Ovary (tissue), 7 donors: ENCODE measurements at regions not wholly inside any gene's neighbourhood (a gene's known extent, or its start where the extent isn't known, plus 50 kb on each side); places are given as distances from the start of the nearest gene placed in this dataset.

ENCODE experiments used
- DNase-seq, 5 donors: peaks; one replicate each; pipeline ENCODE4 v3.0.0-alpha.2; 2019 to 2020
- H3K27ac ChIP-seq, 2 donors: fragments of 200-600 bp; one replicate each; pipeline versions ENCODE4 v1.5.1 to v1.8.0; 2019 to 2022
- H3K27me3 ChIP-seq: fragments of 200-600 bp; one replicate; pipeline ENCODE4 v1.8.0; 2022
- H3K36me3 ChIP-seq: fragments of 200-600 bp; sonication (generic); one replicate; pipeline ENCODE4 v1.5.1; 2019
- H3K4me1 ChIP-seq: one replicate; pipeline ENCODE4 v1.8.1; 2013; ENCODE audit warnings: mild to moderate bottlenecking, moderate library complexity; ENCODE audit not compliant: insufficient read depth
- H3K4me3 ChIP-seq: fragments of 200-600 bp; sonication (generic); one replicate; pipeline ENCODE4 v1.5.1; 2017
- H3K9me3 ChIP-seq, 2 donors: fragments of 200-600 bp in 1 of 2; sonication (generic) in 1 of 2; one replicate each; pipeline versions ENCODE4 v1.5.1 to v1.8.1; 2013 to 2019; ENCODE audit warnings: mild to moderate bottlenecking in 1 of 2, moderate library complexity in 1 of 2
- CTCF ChIP-seq, 3 donors: fragments of 450-650 bp in 2 of 3; fragments of 200-600 bp in 1 of 3; IDR thresholded peaks; one replicate each; pipeline versions ENCODE4 v1.5.1 to v1.8.0; 2016 to 2022; ENCODE audit warnings: antibody characterized with exemption in 3 of 3, mild to moderate bottlenecking in 1 of 3
- EP300 ChIP-seq: sonication (generic); formaldehyde crosslinking; IDR thresholded peaks from one replicate; pipeline ENCODE4 v1.6.1; 2017; ENCODE audit warnings: antibody characterized with exemption
- POLR2A ChIP-seq: fragments of 450-650 bp; IDR thresholded peaks from one replicate; pipeline ENCODE4 v1.6.1; 2017; ENCODE audit warnings: antibody characterized with exemption, mild to moderate bottlenecking, moderate library complexity
- WGBS, 3 donors: extraction: QIAGEN DNeasy Blood & Tissue Kit in 1 of 3; methylation state at CpG; one replicate each; pipeline versions ENCODE4 v1.1.5 to v1.1.7; 2013 to 2017; 5-methylcytosine and 5-hydroxymethylcytosine counted together
- intact Hi-C, 4 donors: fragments of 100-400 bp; cut with DNase I; formaldehyde crosslinking; loops; one replicate each; pipeline versions ENCODE4 v1.11.0 to v1.15.1; 2022 to 2023
- donor health status: DM: no; HTN: no; CAD: no; lungs with moderate emphysema.
- donor health status: DM: no; HTN: no; CAD: no.
- donor health status: Bipolar disorder and iron deficiency.
- donor health status: DM: no; HTN: no; CAD: no.
- donor health status: DM: yes; HTN: yes; CAD: no.

- DNase-seq = no peak
- WGBS, 3 donors = 86 to 94% (median 92%) methylated on average over 2 of the region's 2 CpGs
- H3K9me3 ChIP-seq = no peaks in the 10 kb centered on the region
Measured at GRCh38 chr5:133845271-133845670, 123.2 kb downstream of the C5orf15 start.

DNA sequence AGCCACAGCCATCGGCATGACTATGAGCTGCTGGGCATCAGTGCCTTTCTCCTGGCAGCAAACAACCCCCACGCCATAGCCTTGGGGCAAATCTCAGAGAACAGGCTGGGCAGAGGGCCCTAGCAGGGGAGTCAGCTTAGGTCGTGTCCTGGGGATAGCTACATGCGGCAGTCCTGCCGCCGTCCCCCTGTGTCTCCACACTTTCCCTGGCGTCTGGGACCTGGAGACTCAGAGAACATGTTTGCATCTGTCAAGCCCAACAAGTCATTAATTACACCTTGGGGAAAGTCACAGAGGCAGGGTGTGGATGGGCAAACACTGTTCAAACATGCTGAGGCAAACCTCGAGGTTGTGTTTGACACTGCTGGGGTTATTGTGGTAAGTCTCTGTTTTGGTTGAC is 123.6 kb downstream of the C5orf15 start:
- Histone ChIP-seq H3K27ac (no peak overlapping the region), H3K36me3 (no peaks in the 10 kb centered on the region), H3K4me1 (no peaks in the 10 kb centered on the region), H3K4me3 (no peak overlapping the region), H3K9me3 (no peaks in the 10 kb centered on the region), H3K27me3 (no peaks in the 10 kb centered on the region)
- TF ChIP-seq POLR2A (no peak), CTCF (IDR thresholded peaks at IDR 0.05) (no peak), EP300 (no peak)
- 73 to 84% (median 74%) methylated on average over 8 of the region's 8 CpGs for WGBS, 3 donors
- intact Hi-C loops = no loop called here
- DNase-seq = no peak

More at GRCh38 chr5:133845271-133845670, 123.2 kb downstream of the C5orf15 start:
- H3K36me3 ChIP-seq = no peaks in the 10 kb centered on the region
- no peak overlapping the region for H3K27ac ChIP-seq
- H3K4me3 ChIP-seq = no peak overlapping the region
- no peaks in the 10 kb centered on the region for H3K4me1 ChIP-seq
- no peak for TF ChIP-seq EP300
- no peak for TF ChIP-seq CTCF (IDR thresholded peaks at IDR 0.05)
- no peak for TF ChIP-seq POLR2A
- H3K27me3 ChIP-seq = no peaks in the 10 kb centered on the region
- intact Hi-C loops = no loop called here

GRCh38 chr5:133843911-133844310 is 124.5 kb downstream of the C5orf15 start:
- H3K4me1 ChIP-seq = no peaks in the 10 kb centered on the region
- WGBS, 3 donors = 60 to 72% (median 70%) methylated on average over 3 to 4 of the region's 4 CpGs
- DNase-seq = no peak
- no peak for TF ChIP-seq POLR2A
- TF ChIP-seq CTCF (IDR thresholded peaks at IDR 0.05) = no peak
- no peak for TF ChIP-seq EP300
- no peaks in the 10 kb centered on the region for H3K9me3 ChIP-seq
- no peak overlapping the region for H3K27ac ChIP-seq
- H3K27me3 ChIP-seq = no peaks in the 10 kb centered on the region
- no peak overlapping the region for H3K4me3 ChIP-seq
- intact Hi-C loops = no loop called here
- H3K36me3 ChIP-seq = no peaks in the 10 kb centered on the region

GRCh38 chr5:133842846-133843611 is 125.4 kb downstream of the C5orf15 start:
- intact Hi-C loops = no loop called here
- 63 to 76% (median 68%) methylated on average over 11 of the region's 11 CpGs for WGBS, 3 donors
- H3K27me3 ChIP-seq = no peaks in the 10 kb centered on the region
- H3K4me1 ChIP-seq = no peaks in the 10 kb centered on the region
- no peak overlapping the region for H3K4me3 ChIP-seq
- no peaks in the 10 kb centered on the region for H3K9me3 ChIP-seq
- H3K36me3 ChIP-seq = no peaks in the 10 kb centered on the region
- no peak for DNase-seq
- no peak for TF ChIP-seq EP300
- TF ChIP-seq POLR2A = no peak
- TF ChIP-seq CTCF (IDR thresholded peaks at IDR 0.05) = no peak
- no peak overlapping the region for H3K27ac ChIP-seq
